HepG2 (cell line): ENCODE measurements at regions not wholly inside any gene's neighbourhood (a gene's known extent, or its start where the extent isn't known, plus 50 kb on each side); places are given as distances from the start of the nearest gene placed in this dataset.

Experiments
- ARNT ChIP-seq: fragments of 450-650 bp; IDR thresholded peaks from 2 replicates; pipeline ENCODE4 v1.6.1; 2017
- BRCA1 ChIP-seq: sonication (generic); formaldehyde crosslinking; IDR thresholded peaks from 2 replicates; pipeline ENCODE4 v1.4.0; 2020; ENCODE audit warnings: missing genetic modification reagents
- CTCF ChIP-seq: sonication (generic); formaldehyde crosslinking; IDR thresholded peaks from 2 replicates; pipeline ENCODE4 v1.5.0; 2020; ENCODE audit warnings: mild to moderate bottlenecking, missing genetic modification reagents, moderate library complexity
- FOXK2 ChIP-seq: fragments of 450-650 bp; IDR thresholded peaks from 2 replicates; pipeline ENCODE4 v1.6.1; 2016
- KDM3A ChIP-seq: IDR thresholded peaks from 2 replicates; pipeline ENCODE4 v1.6.1; 2018; ENCODE audit warnings: low read depth, missing compliant biosample characterization
- PHF20 ChIP-seq: sonication (generic); formaldehyde crosslinking; IDR thresholded peaks from 2 replicates; pipeline ENCODE4 v1.5.0; 2020; ENCODE audit warnings: mild to moderate bottlenecking, missing genetic modification reagents
- TSC22D2 ChIP-seq: sonication (generic); formaldehyde crosslinking; IDR thresholded peaks from 2 replicates; pipeline ENCODE4 v1.5.1; 2020; ENCODE audit warnings: missing genetic modification reagents, mild to moderate bottlenecking, borderline replicate concordance
- UBTF ChIP-seq: sonication (generic); formaldehyde crosslinking; IDR thresholded peaks from 2 replicates; pipeline ENCODE4 v1.4.0; 2020; ENCODE audit warnings: mild to moderate bottlenecking, missing genetic modification reagents
- ZNF354B ChIP-seq: sonication (generic); formaldehyde crosslinking; IDR thresholded peaks from 2 replicates; pipeline ENCODE4 v1.8.0; 2022; ENCODE audit warnings: mild to moderate bottlenecking, missing genetic modification reagents

GRCh38 chr2:88350331-88351248 lies 101.9 kb downstream of the FOXI3 start:
- TF ChIP-seq UBTF (CRISPR knock-in tag): no peak
- TF ChIP-seq CTCF (CRISPR knock-in tag): peak; percentile 84
- no peak for TF ChIP-seq FOXK2
- TF ChIP-seq TSC22D2: no peak
- no peak for TF ChIP-seq ZNF354B (CRISPR knock-in tag)
- TF ChIP-seq PHF20 (CRISPR knock-in tag): no peak
- no peak for TF ChIP-seq KDM3A (CRISPR knock-in tag)
- no peak for TF ChIP-seq ARNT
- no peak for TF ChIP-seq BRCA1 (CRISPR knock-in tag)
